ENCODE measurements at regions not wholly inside any gene's neighbourhood (a gene's known extent, or its start where the extent isn't known, plus 50 kb on each side); places are given as distances from the start of the nearest gene placed in this dataset.

- TF ChIP-seq ZFX (IDR thresholded peaks at IDR 0.05; ENCODE audit: borderline replicate concordance): no peak
- no peak for TF ChIP-seq CTCF (IDR thresholded peaks at IDR 0.05)
- no peak overlapping the region for H3K27ac ChIP-seq
These were observed 348.9 kb upstream of the NCAM1 start for GRCh38 chr11:112612250-112612849.

- TF ChIP-seq CTCF (IDR thresholded peaks at IDR 0.05): no peak
- TF ChIP-seq ZFX (IDR thresholded peaks at IDR 0.05; ENCODE audit: borderline replicate concordance): no peak
- H3K27ac ChIP-seq: no peak overlapping the region
These were observed 347.9 kb upstream of the NCAM1 start for GRCh38 chr11:112613051-112613972.

- TF ChIP-seq ZFX (IDR thresholded peaks at IDR 0.05; ENCODE audit: borderline replicate concordance) (no peak), CTCF (IDR thresholded peaks at IDR 0.05) (no peak)
- no peak overlapping the region for H3K27ac ChIP-seq
These were observed 346.6 kb upstream of the NCAM1 start for GRCh38 chr11:112614605-112615004.

- no peak overlapping the region for H3K27ac ChIP-seq
- no peak for TF ChIP-seq CTCF (IDR thresholded peaks at IDR 0.05)
- TF ChIP-seq ZFX (IDR thresholded peaks at IDR 0.05; ENCODE audit: borderline replicate concordance): no peak
These were observed 346.0 kb upstream of the NCAM1 start for GRCh38 chr11:112615238-112615637.

- H3K27ac ChIP-seq: no peak overlapping the region
- no peak for TF ChIP-seq CTCF (IDR thresholded peaks at IDR 0.05)
- TF ChIP-seq ZFX (IDR thresholded peaks at IDR 0.05; ENCODE audit: borderline replicate concordance): no peak
These were observed 345.3 kb upstream of the NCAM1 start for GRCh38 chr11:112615891-112616290.

GRCh38 chr11:112616327-112617097 is 344.7 kb upstream of the NCAM1 start:
- no peak overlapping the region for H3K27ac ChIP-seq
- no peak for TF ChIP-seq ZFX (IDR thresholded peaks at IDR 0.05; ENCODE audit: borderline replicate concordance)
- no peak for TF ChIP-seq CTCF (IDR thresholded peaks at IDR 0.05)
